HPDE6-E6E7 (cell line): ENCODE measurements at regions not wholly inside any gene's neighbourhood (a gene's known extent, or its start where the extent isn't known, plus 50 kb on each side); places are given as distances from the start of the nearest gene placed in this dataset.
"Not testable (repeated sequence)": the region's sequence is repeated elsewhere in the genome, so short reads cannot be mapped to it uniquely, and the experiment has no call there.

Experiments
- DNase-seq: peaks from one replicate; pipeline ENCODE4 v3.0.0; 2011; ENCODE audit warnings: missing footprints; ENCODE audit errors: extremely low spot score

- not testable (repeated sequence) for DNase-seq
These were observed 123.1 kb upstream of the MAP2 start for GRCh38 chr2:209300766-209301165.

GRCh38 chr2:209305026-209305425 lies 118.8 kb upstream of the MAP2 start:
- no peak for DNase-seq

- DNase-seq = no peak
These were observed 118.1 kb upstream of the MAP2 start for GRCh38 chr2:209305746-209306196.

- no peak for DNase-seq
These were observed 116.5 kb upstream of the MAP2 start for GRCh38 chr2:209307161-209308001.

- DNase-seq = no peak
These were observed 115.4 kb upstream of the MAP2 start for GRCh38 chr2:209308415-209308814.

- no peak for DNase-seq
These were observed 111.9 kb upstream of the MAP2 start for GRCh38 chr2:209311948-209312347.

GRCh38 chr2:209312450-209312849 lies 111.4 kb upstream of the MAP2 start:
- not testable (repeated sequence) for DNase-seq

- no peak for DNase-seq
These were observed 109.2 kb upstream of the MAP2 start for GRCh38 chr2:209314653-209315052.

GRCh38 chr2:209316141-209316540 lies 107.7 kb upstream of the MAP2 start:
- no peak for DNase-seq

GRCh38 chr2:209321076-209321475 lies 102.8 kb upstream of the MAP2 start:
- no peak for DNase-seq

GRCh38 chr2:209321581-209321980 lies 102.3 kb upstream of the MAP2 start:
- DNase-seq = no peak

GRCh38 chr2:209322041-209322440 lies 101.8 kb upstream of the MAP2 start:
- no peak for DNase-seq

GRCh38 chr2:209322905-209323512 lies 100.8 kb upstream of the MAP2 start:
- no peak for DNase-seq

- DNase-seq = no peak
These were observed 100.1 kb upstream of the MAP2 start for GRCh38 chr2:209323738-209324137.

GRCh38 chr2:209324281-209324680 lies 99.6 kb upstream of the MAP2 start:
- no peak for DNase-seq

- DNase-seq = peak; percentile 15
These were observed 92.5 kb upstream of the MAP2 start for GRCh38 chr2:209331291-209331844.

GRCh38 chr2:209334188-209335017 lies 89.4 kb upstream of the MAP2 start:
- DNase-seq = peak; percentile 14

- DNase-seq = no peak
These were observed 83.3 kb upstream of the MAP2 start for GRCh38 chr2:209340522-209340921.

GRCh38 chr2:209344349-209344748 lies 79.5 kb upstream of the MAP2 start:
- no peak for DNase-seq

- DNase-seq = no peak
These were observed 75.4 kb upstream of the MAP2 start for GRCh38 chr2:209348433-209348832.

GRCh38 chr2:209351636-209352035 lies 72.2 kb upstream of the MAP2 start:
- DNase-seq = no peak

- DNase-seq = no peak
These were observed 64.9 kb upstream of the MAP2 start for GRCh38 chr2:209358992-209359391.
